Fibroblast of peridontal ligament (primary cell): ENCODE measurements at regions not wholly inside any gene's neighbourhood (a gene's known extent, or its start where the extent isn't known, plus 50 kb on each side); places are given as distances from the start of the nearest gene placed in this dataset.
"Not testable (repeated sequence)": the region's sequence is repeated elsewhere in the genome, so short reads cannot be mapped to it uniquely, and the experiment has no call there.

Source experiments
- DNase-seq: peaks from one replicate; pipeline ENCODE4 v3.0.0-alpha.2; 2010; ENCODE audit errors: extremely low read depth

DNA sequence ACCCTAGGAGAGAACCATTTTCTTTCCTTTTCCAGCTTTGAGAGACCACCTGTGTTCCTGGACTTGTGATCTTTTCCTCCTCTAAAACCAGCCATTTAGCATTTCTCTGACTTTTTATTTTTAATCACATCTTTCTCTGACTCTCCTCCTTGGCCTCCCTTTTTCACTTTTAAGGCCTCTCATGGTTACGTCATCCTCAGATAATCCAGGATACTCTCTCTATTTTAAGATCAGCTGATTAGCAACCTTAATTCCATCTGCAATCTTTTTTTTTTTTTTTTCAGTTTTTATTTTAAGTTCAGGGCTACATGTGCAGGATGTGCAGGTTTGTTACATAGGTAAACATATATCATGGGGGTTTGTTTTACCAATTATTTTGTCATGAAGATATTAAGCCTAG lies 54.0 kb downstream of the RFPL4B start:
- DNase-seq = no peak

DNA sequence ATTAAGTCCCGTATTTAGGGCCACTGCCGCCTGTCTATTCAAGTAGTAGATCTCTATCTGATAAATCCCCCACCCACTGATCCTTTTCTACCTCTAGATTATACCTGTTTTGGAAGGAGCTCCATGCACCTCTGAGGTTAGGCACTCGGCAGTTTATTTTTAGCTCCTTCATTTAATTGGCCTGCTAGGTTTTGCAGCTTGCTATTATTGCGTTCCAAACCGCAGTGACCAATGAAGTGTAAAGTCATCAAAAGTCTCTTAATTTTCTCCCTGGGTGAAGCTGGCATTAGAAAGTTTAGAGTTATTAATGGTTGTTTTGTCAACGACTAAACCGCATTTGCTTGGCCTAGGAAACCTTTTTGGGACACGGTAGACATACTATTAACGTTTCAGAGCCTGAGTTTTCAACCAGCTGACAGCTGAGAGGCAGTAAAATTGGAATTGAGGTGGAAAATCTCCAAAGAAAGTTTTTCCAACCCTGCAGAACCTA lies 60.0 kb downstream of the RFPL4B start:
- DNase-seq = no peak

DNA sequence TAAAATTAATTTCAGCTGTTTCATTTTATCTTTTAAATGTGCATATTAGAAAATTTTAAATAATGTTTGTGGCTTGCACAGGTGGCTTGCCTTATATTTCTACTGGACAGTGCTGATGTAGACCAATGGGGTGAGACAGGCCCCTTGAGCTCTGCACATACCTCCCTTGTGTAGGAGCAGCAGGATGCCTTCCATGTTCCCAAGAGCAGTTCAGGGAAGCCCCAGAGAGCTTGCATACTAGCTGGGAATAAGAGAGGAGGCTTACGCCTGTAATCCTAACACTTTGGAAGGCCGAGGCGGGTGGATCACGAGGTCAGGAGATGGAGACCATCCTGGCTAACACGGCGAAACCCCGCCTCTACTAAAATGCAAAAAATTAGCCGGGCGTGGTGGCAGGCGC lies 61.4 kb downstream of the RFPL4B start:
- no peak for DNase-seq

DNA sequence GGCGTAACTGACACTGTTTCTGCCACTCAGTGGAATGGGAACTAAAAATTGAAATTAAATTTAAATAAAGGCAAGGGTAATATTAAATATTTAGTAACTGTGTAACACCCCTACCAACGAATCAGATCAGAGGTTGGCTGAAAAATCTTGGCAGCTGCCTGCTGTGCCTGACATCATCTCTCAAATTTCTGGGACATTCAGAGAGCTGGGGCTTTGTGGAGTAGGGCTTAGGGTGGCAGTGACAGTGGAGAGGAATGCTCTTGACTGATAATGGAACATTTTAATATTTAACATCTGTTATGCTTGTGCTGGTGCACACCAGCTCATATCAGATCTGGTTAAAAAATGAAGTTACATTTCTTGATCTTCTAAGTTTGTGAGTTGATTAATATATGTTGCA lies 62.2 kb downstream of the RFPL4B start:
- peak; percentile 21 for DNase-seq

DNA sequence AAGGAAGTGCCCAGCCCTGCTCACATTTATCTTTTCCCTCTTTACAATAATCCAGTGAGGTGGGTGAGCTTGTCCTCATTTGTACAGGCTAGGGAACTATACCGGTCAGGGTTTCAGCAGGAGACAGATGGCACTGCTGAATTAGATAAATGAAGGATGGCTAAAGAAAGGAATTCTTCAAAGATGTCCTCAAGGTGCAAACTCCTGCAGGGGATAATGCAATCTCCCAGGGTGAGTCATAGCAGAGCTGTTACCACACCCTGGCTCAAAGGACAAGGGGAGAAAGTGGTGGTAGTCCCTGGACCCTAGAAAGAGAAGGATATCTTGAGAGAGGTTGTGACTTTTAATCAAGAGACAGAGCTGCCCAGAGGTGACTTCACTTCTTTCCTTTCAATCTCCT lies 66.7 kb downstream of the RFPL4B start:
- no peak for DNase-seq

DNA sequence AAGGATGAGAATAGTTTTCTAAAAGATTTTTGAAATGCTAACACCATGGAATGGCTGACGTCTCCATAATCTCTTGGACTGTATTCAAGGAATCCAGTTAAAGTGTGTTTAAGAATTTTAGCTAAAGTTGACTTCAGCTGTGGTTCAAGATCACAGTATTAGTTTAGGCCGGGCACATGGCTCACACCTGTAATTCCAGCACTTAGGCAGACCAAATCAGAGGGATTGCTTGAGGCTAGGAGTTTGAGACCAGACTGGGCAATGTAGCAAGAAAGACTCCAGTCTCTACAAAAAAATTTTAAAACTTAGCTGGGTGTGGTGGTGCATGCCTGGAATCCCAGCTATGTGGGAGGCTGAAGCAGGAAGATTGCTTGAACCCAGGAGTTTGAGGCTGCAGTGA lies 68.2 kb downstream of the RFPL4B start:
- peak; percentile 16 for DNase-seq

DNA sequence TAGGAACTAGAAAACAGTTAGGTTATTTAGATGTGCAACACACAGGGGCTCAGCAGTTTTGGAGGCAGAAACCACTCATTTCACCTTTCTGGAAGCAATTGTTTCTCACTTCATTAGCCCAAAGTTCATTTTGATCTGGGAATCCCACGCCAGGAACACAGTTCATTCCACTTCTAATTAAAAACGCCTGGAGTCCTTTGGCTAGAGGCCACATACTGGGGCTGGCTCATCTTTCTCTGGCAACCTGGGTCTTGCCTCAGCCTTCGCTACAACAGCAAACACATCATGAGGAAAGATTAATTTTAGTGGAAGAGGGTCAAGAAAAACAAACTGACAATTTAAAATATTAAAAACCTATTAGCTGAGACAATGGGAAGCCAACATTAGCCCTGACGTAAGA lies 69.7 kb downstream of the RFPL4B start:
- DNase-seq = peak; percentile 78

DNA sequence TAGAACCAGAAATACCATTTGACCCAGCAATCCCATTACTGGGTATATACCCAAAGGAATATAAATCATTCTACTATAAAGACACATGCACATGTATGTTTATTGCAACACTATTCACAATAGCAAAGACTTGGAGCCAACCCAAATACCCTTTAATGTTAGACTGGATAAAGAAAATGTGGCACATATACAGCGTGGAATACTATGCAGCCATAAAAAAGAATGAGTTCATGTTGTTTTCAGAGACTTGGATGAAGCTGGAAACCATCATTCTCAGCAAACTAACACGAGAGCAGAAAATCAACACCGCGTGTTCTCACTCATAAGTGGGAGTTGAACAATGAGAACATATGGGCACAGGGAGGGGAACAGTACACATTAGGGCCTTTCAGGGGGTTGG lies 79.9 kb downstream of the RFPL4B start:
- not testable (repeated sequence) for DNase-seq

DNA sequence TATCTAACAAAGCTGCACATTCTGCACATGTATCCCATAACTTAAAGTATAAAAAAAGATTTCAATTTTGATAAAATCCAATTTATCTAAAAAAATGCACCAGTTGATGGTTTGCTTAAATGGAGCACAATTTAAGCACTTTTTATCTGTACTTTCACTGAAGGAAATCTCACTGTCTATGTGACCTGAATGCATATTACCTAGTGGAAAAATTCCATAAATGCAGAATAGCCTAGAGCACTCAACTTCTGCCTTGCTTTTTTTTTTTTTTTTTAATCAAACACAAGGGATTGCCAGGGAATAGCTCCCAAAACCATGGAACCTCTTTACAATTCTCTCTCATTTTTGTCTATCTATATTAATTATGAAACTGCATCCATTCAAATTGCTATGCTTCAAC lies 80.4 kb downstream of the RFPL4B start:
- DNase-seq = no peak

DNA sequence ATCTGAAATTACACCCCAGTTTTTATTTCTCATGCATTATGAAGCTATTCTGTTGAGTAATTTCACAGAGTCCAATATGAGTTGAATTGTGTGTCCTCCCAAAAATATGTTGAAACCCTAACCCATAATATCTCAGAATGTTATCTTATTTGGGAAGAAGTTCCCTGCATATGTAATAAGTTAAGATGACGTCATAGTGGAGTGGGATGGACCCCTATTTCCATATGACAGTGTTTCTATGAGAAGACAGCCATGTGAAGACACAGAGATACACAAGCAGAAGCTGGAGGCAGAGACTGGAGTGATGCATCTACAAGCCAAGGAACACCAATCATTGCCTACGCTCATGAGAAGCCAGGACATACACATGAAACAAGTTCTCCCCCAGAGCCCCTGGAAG lies 81.3 kb downstream of the RFPL4B start:
- DNase-seq = no peak

DNA sequence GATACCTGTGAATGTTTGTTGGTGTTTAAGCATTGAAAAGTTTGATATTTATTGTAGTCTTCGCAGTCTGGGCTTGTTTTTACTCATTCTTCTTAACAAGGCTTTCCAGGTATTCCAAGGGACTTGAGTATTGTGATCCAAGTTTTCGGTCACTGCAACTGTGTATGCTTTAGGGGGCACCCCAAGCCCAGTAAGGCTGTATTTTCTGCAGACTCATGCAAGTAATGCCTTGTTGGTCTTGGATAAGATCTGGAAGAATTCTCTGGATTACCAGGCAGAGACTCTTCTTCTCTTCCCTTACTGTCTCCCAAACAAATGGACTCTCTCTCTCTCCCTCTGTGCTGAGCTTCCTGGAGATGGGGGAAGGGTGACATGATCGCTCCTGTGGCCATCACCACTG lies 82.1 kb downstream of the RFPL4B start:
- DNase-seq = peak; percentile 50

DNA sequence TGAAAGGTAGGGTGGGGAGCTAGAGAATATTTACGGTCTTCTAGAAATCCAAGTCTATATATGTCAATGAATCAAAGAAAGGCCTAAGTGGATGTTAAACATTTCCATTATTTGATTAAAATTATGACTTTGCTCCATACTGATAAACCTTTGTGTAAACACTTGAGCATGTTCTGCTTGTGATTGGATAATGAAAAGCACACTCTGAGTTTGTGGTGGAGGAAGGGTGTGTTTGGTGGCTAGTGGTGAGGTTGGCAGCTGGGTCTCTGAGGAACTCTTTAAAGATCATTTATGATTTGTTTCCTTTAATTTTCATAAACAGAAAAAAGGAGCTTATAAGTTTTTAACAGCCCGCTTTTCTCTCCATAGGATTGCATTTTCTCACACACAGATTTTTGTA lies 84.7 kb downstream of the RFPL4B start:
- DNase-seq = peak; percentile 17

DNA sequence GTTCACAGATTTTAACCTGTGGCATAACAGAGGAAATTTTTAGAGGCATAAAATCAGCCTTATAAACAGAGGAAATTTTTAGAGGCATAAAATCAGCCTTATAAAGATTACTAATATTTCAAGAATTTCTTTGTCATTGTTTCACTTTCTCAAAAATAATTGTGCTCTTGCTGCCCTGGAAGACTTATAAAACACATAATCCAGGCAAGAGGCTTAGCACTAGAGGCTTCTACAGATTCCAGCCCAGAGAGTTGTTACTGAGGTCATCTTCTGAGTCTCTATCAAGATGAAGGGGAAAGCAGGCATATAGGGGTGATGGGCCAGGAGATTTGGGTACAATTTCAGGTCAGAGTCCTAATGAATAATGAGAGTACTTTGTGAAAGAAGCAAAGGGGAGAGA lies 85.7 kb downstream of the RFPL4B start:
- DNase-seq = peak; percentile 21

DNA sequence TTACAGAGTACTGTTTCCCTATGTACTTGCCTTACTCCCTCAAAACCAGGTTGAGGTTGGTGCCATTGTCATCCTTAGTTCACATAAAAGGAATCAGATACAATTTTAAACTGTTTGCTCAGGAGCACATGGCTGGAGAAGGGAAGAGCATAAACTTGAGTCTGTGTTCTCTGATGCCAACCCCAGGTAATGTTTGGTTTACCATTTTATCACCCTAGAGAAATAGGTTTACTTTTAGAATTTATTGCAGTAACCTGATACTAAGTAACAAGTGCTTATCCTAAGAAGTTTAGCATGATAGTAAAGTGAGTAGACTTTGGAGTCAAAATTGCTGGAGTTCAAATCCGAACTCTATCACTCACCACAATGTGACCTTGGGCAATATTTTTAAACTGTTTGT lies 86.3 kb downstream of the RFPL4B start:
- DNase-seq = no peak

DNA sequence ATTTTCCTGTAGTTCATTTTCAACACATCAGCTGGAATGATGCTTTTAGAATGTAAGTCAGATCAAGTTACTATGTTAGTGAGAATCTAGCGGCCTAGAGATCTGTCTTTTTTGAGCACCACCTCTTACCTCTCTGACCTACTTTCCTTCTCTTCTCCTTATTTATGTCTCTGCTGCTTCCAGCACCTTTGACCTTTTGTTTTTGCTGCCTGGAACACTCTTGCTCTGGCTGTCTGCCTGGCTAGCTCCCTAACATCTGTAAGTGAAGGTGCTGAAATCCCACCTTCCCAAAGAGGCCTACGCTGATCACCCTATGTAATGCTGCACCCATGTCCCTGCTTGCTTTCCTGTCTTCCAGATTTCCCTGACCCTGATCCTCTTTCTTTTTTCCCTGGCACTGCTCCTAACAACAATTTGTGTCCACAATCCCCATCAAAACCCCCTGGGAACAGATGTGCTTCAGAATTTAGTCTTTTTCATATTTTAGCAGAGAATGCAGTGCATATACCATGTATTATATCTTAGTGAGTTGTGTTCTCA lies 87.8 kb downstream of the RFPL4B start:
- no peak for DNase-seq

DNA sequence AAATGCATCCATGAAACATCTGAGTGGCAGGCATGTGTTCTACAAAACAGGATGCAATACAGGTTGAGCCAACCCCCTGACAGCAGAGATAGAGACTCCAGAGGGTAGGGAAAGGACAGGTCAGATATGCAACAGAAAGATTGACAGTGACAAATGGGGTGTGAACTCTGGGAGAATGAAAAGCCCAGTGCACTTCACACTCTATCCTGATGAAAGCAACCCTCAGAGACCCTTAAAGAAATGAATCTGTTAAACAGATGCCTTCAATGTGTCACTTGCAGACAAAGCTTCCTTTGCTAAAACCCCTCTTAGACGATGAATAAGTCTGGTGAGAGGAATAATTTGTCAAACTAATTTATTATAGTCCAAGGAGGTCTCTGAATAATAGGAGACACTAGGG lies 89.9 kb downstream of the RFPL4B start:
- DNase-seq = no peak

DNA sequence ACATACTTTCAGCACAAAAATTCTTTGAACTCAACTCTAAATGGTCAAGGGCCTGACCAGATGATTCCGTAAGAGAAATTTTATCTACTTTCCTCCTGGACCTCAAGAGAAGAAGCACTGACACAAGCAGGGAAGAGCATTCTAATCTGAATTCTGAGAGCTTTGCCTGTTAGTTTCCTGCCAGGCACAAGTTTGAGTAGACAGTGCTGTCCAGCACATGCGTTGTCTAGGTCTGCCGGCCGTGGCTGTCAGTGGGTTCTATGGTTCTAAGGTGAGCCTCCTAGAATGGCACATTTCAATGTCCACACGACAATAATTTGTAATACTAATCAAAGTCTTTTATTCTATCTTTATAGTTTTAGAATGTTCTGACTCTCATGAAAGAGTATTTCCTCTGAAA lies 91.9 kb downstream of the RFPL4B start:
- DNase-seq = no peak

DNA sequence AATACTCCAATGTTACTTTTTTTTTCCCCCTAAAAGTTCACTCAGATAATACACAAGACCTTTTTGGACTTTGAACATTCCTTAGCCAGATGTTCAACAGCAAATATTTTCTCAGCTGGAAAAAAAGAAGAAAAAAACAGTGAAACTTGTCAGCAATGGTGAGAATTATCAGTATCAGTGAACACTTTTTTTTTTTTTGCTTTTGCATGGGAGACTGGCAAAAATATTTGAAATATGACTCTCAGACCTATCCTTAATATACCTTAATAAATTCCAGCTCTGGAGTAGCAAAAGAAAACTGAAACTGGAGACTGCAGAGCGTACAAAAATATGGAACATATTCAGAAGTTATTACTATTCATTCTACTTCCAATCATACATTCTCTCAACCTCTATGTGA lies 92.3 kb downstream of the RFPL4B start:
- DNase-seq = no peak

DNA sequence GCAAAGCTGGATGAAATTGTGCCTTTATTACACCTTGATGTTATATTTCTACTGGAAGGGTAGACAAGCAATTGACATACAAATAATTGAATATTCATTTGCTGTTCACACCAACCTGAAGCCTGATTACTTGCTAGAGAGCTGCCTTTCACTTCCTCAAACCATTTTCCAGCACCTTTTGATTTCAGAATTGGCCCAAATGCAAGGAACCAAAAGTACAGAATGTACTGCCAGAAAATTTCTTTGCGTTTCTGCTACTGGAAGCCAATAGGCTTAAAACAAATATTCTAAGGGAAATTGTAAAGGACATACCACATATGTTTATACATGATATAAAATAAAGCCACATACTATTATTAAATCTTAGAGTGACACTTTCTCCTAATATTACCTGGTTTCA lies 94.5 kb downstream of the RFPL4B start:
- no peak for DNase-seq

DNA sequence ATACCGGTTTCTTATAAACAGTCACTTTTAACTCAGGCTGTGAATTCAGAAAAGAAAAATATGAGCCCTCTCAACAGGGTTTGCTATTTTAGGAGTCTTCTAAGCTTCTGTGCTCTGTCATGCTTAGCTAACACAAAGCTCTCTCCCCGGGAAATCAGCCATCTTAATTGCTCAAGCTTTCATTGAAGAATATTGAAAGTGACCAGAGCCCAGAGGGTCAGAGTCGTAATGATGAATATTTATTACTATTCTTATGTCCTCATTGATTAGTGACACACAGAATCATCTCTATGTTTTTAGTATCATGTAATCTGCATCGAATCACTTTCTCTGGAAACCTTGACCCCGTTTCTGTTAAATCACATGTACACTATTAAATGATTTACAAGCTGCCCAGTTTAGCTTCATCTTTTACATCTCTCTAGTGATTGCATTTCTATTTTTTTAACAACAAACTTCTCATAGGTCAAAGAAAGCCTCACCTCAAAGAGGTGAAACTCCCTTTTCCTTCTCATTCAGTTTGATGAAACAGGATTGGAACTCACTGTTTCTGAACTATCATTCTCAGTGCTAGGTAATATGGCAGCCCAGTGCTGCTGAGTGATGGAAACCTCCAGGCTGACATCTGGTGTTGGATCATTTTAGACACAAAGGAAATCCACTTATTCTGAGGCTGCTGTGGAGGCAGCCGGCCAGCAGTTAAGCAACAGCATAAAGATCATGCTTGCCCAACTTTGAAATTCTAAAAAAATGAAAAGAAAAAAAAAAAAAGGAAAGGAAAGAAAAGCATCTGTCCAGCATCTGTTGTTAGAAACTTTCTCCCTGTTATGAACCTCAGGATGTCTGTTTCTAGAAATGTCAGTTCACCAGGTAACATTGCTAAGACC lies 96.3 kb downstream of the RFPL4B start:
- peak; percentile 93 for DNase-seq

DNA sequence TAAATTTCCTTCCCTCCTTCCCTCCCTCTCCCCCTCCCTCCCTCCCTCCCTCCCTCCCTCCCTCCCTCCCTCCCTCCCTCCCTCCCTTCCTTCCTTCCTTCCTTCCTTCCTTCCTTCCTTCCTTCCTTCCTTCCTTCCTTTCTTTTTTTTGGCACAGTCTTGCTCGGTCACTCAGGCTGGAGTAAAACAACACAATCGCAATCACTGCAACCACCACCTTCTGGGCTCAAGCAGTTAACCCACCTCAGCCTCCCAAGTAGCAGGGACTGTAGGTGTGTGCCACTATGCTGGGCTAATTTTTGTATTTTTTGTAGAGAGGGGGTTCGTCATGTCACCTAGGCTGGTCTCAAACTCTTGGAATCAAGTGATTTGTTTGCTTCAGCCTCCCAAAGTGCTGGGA lies 101.7 kb downstream of the RFPL4B start:
- DNase-seq = not testable (repeated sequence)

DNA sequence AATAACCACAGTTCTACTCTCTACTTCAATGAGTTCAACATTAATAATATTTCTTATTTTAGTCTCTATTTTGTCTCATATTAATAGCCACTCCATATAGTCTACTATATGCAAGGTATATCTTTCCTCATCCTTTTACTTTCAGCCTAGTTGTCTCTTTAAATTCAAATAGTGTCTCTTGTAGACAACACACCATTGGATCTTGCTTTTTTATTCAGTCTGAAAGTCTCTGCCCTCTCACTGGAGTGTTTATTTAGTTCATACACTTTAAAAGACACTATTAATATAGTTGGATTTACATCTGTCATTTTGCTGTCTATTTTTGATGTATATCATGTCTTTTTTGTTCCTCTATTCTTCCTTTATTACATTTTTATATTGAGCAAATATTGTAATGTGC lies 103.5 kb downstream of the RFPL4B start:
- no peak for DNase-seq

DNA sequence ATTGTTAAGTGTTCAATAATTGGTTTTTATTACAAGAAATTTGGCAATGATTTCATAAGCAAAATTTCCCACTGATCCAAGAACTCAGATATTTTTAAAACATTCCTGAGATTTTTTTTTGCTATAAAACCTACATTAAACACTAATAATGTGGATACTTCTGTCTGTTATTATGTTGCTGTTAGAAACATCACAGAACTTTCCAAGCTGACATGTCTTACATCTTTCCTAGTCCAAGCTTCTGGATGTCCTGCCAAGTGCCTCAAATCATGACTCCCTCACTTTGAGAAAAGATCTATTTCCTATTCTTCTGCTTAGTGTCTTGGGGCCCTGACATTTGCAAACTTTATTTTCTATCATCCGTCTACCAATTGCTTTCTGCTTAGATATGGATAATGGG lies 110.8 kb downstream of the RFPL4B start:
- no peak for DNase-seq
